Smooth muscle cell (in vitro differentiated cells): ENCODE measurements at regions not wholly inside any gene's neighbourhood (a gene's known extent, or its start where the extent isn't known, plus 50 kb on each side); places are given as distances from the start of the nearest gene placed in this dataset.

ENCODE experiments used
- DNase-seq: peaks from one replicate; lab custom pipeline; 2025; ENCODE audit not compliant: unreplicated experiment; lab: John Stamatoyannopoulos, UW
- H2AFZ ChIP-seq: fragments of 200-600 bp; sonication (generic); 2 replicates; pipeline ENCODE4 v1.6.0; 2016; ENCODE audit warnings: antibody characterized with exemption, low read depth, mild to moderate bottlenecking
- H3F3A ChIP-seq: fragments of 200-600 bp; sonication (generic); 2 replicates; pipeline ENCODE4 v1.6.0; 2017; ENCODE audit warnings: antibody characterized with exemption, low read depth
- H3K27ac ChIP-seq: fragments of 200-600 bp; sonication (generic); 2 replicates; pipeline ENCODE4 v1.5.1; 2016; ENCODE audit warnings: low read depth, mild to moderate bottlenecking
- H3K27me3 ChIP-seq: fragments of 200-600 bp; sonication (generic); 2 replicates; pipeline ENCODE4 v1.6.1; 2016; ENCODE audit warnings: low read depth, mild to moderate bottlenecking
- H3K36me3 ChIP-seq: fragments of 200-600 bp; sonication (generic); 2 replicates; pipeline ENCODE4 v1.5.1; 2016; ENCODE audit warnings: low read depth
- H3K4me1 ChIP-seq: fragments of 200-600 bp; sonication (generic); 2 replicates; pipeline ENCODE4 v1.5.1; 2016; ENCODE audit warnings: low read depth
- H3K4me2 ChIP-seq: fragments of 200-600 bp; sonication (generic); 2 replicates; pipeline ENCODE4 v1.6.0; 2016; ENCODE audit warnings: mild to moderate bottlenecking
- H3K4me3 ChIP-seq: fragments of 200-600 bp; sonication (generic); 2 replicates; pipeline ENCODE4 v1.5.1; 2016; ENCODE audit warnings: mild to moderate bottlenecking
- H3K79me2 ChIP-seq: fragments of 200-600 bp; sonication (generic); 2 replicates; pipeline ENCODE4 v1.6.0; 2016; ENCODE audit warnings: low read depth, mild to moderate bottlenecking
- H3K9ac ChIP-seq: fragments of 200-600 bp; sonication (generic); 2 replicates; pipeline ENCODE4 v1.6.0; 2016; ENCODE audit warnings: low read depth
- H3K9me3 ChIP-seq: fragments of 200-600 bp; sonication (generic); replicated peaks from 2 replicates; pipeline ENCODE4 v1.5.1; 2016; ENCODE audit warnings: low read depth
- H4K20me1 ChIP-seq: fragments of 200-600 bp; sonication (generic); 2 replicates; pipeline ENCODE4 v1.6.0; 2016; ENCODE audit warnings: low read depth
- WGBS: methylation state at CpG from one replicate; pipeline ENCODE4 v1.1.7; 2016; ENCODE audit warnings: low lambda C conversion rate; 5-methylcytosine and 5-hydroxymethylcytosine counted together
- TF ChIP-seq, protein P1 (sequence below): fragments of 200-600 bp; sonication (generic); IDR thresholded peaks from 2 replicates; pipeline ENCODE4 v1.5.1; 2017; ENCODE audit warnings: borderline replicate concordance, mild to moderate bottlenecking, antibody characterized with exemption; ENCODE audit not compliant: insufficient read depth, poor library complexity, severe bottlenecking

DNA sequence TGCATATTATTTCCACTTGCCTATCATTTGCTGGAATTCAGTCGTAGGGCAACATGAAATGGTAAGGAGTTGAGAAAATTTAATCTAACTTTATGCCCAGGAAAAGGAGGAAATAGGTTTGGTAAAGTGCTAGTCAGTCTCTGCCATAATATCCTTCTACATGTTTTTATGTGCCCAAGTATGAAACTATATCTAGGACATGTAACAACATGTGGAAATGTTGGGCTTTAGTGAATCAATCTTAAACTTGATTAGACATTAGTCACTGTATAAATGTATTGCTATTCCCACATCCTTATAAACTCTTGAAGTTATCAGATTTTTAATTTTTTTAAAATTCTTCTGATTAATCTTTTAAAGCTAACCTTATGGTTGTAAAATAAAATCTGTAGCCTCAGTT lies 204.7 kb upstream of the ZRANB2 start:
- Histone ChIP-seq H3K27ac (no peak overlapping the region), H3K4me2 (no peak overlapping the region), H4K20me1 (no peaks in the 10 kb centered on the region), H3K9me3 (no peaks in the 10 kb centered on the region), H2AFZ (no peak overlapping the region), H3K27me3 (no peaks in the 10 kb centered on the region), H3K4me1 (no peaks in the 10 kb centered on the region), H3K36me3 (no peaks in the 10 kb centered on the region), H3K9ac (no peak overlapping the region), H3K79me2 (no peaks in the 10 kb centered on the region), H3K4me3 (no peak overlapping the region), H3F3A (no peaks in the 10 kb centered on the region)
- TF ChIP-seq, protein P1, sequence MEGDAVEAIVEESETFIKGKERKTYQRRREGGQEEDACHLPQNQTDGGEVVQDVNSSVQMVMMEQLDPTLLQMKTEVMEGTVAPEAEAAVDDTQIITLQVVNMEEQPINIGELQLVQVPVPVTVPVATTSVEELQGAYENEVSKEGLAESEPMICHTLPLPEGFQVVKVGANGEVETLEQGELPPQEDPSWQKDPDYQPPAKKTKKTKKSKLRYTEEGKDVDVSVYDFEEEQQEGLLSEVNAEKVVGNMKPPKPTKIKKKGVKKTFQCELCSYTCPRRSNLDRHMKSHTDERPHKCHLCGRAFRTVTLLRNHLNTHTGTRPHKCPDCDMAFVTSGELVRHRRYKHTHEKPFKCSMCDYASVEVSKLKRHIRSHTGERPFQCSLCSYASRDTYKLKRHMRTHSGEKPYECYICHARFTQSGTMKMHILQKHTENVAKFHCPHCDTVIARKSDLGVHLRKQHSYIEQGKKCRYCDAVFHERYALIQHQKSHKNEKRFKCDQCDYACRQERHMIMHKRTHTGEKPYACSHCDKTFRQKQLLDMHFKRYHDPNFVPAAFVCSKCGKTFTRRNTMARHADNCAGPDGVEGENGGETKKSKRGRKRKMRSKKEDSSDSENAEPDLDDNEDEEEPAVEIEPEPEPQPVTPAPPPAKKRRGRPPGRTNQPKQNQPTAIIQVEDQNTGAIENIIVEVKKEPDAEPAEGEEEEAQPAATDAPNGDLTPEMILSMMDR, result no peak
- WGBS, result 78% methylated on average over 1 of the region's 1 CpG
- no peak for DNase-seq

DNA sequence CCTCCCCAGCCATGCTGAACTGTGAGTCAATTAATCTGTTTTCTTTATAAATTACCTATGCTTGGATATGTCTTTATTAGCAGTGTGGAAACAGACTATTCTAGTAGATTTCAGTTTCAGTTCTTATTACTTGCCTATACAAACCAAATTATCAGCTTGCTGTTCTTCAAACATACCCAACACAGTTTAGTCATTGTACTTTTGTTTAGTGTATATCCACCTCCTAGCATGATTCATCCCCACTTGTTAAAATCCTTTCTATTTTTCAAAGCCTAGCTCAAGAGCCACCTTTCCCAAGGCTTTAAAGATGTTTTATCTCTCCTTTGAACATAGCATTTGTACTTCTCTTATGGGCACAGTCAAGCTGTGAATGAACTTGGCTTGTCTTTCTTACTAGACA lies 195.6 kb upstream of the ZRANB2 start:
- TF ChIP-seq, protein P1, result no peak
- H3K4me1 ChIP-seq, result peaks cover 5% of the 10 kb centered on the region
- H3K9ac ChIP-seq, result no peak overlapping the region
- no peak overlapping the region for H3K4me3 ChIP-seq
- no peaks in the 10 kb centered on the region for H3F3A ChIP-seq
- no peaks in the 10 kb centered on the region for H4K20me1 ChIP-seq
- H3K27ac ChIP-seq, result no peak overlapping the region
- no peaks in the 10 kb centered on the region for H3K27me3 ChIP-seq
- H3K79me2 ChIP-seq, result no peaks in the 10 kb centered on the region
- H3K36me3 ChIP-seq, result no peaks in the 10 kb centered on the region
- H3K4me2 ChIP-seq, result no peak overlapping the region
- no peak overlapping the region for H2AFZ ChIP-seq
- H3K9me3 ChIP-seq, result no peaks in the 10 kb centered on the region
- DNase-seq, result no peak

DNA sequence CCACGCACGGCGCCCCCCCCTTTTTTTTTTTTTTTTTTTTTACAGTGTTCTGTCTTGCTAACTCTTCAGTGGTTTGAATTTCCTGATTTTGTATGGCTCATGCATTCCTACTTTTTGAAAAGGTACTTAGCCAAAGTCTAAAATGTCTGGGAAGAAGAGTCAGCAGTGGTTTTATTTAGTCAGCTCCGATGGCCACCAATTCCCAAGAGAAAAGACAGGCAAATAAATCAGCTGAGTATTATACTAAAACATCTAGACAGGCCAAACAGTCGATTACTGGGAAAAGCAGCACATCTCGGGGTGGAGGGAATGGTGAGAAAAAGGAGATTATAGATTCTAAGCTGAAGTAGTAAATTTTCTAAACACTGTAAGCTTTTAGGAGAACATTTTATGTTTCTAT lies 192.5 kb upstream of the ZRANB2 start:
- no peaks in the 10 kb centered on the region for H3F3A ChIP-seq
- no peaks in the 10 kb centered on the region for H3K36me3 ChIP-seq
- no peak overlapping the region for H3K4me2 ChIP-seq
- H3K9me3 ChIP-seq, result no peaks in the 10 kb centered on the region
- 42% methylated on average over 5 of the region's 6 CpGs for WGBS
- peaks cover 5% of the 10 kb centered on the region for H3K4me1 ChIP-seq
- DNase-seq, result no peak
- no peak overlapping the region for H3K4me3 ChIP-seq
- no peak overlapping the region for H3K9ac ChIP-seq
- H3K27ac ChIP-seq, result no peak overlapping the region
- TF ChIP-seq, protein P1, result no peak
- no peaks in the 10 kb centered on the region for H3K27me3 ChIP-seq
- H3K79me2 ChIP-seq, result no peaks in the 10 kb centered on the region
- H4K20me1 ChIP-seq, result no peaks in the 10 kb centered on the region
- H2AFZ ChIP-seq, result no peak overlapping the region

DNA sequence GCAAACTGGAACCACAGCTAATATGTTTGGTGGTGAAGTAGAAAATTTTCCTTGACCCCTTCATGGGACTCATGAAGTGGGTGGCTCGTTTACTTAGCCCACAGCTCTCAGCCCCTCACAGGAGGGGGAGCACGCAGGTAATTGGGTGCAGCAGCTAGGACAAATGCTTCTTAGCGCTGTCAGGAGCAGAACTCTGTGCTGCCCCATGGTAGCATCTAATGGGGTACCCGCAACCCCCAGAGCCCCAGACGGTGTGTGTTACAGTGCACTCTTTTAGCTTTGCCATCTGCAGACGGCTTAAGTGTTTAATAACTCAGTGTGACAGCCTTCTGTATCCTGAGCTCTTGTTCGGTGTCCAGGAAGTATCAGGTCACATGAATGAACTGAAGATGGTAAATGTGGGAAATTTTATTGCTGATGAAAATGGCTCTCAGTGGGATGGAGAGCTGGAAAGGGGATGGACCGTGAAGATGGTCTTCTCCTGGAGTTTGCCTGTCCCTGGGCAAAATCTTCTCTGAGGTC lies 189.6 kb upstream of the ZRANB2 start:
- H3K9ac ChIP-seq, result no peak overlapping the region
- no peaks in the 10 kb centered on the region for H3K27me3 ChIP-seq
- H4K20me1 ChIP-seq, result no peaks in the 10 kb centered on the region
- H3K4me1 ChIP-seq, result peaks cover 5% of the 10 kb centered on the region
- H3F3A ChIP-seq, result no peaks in the 10 kb centered on the region
- TF ChIP-seq, protein P1, result no peak
- DNase-seq, result no peak
- H3K36me3 ChIP-seq, result no peaks in the 10 kb centered on the region
- H3K4me3 ChIP-seq, result no peak overlapping the region
- H3K9me3 ChIP-seq, result no peaks in the 10 kb centered on the region
- no peak overlapping the region for H2AFZ ChIP-seq
- H3K27ac ChIP-seq, result no peak overlapping the region
- H3K4me2 ChIP-seq, result no peak overlapping the region
- WGBS, result 85% methylated on average over 8 of the region's 8 CpGs
- no peaks in the 10 kb centered on the region for H3K79me2 ChIP-seq
